ENCODE measurements at regions not wholly inside any gene's neighbourhood (a gene's known extent, or its start where the extent isn't known, plus 50 kb on each side); places are given as distances from the start of the nearest gene placed in this dataset.

GRCh38 chr7:93632371-93632770 is 57.8 kb upstream of the CALCR start:
- no peak for DNase-seq

GRCh38 chr7:93629291-93629801 is 54.8 kb upstream of the CALCR start:
- no peak for DNase-seq

- no peak for DNase-seq
Measured at GRCh38 chr7:93626869-93627268, 52.3 kb upstream of the CALCR start.
